Gastrocnemius medialis (tissue), 4 donors: ENCODE measurements at regions not wholly inside any gene's neighbourhood (a gene's known extent, or its start where the extent isn't known, plus 50 kb on each side); places are given as distances from the start of the nearest gene placed in this dataset.

Experiments used
- ATAC-seq, 2 donors: fragments of 150-250 bp; one replicate each; pipeline ENCODE4 v1.9.1; 2016
- DNase-seq, 2 donors: peaks; one replicate each; pipeline ENCODE4 v3.0.0-alpha.2; 2019
- H3K27ac ChIP-seq, 4 donors: fragments of 200-600 bp; sonication (generic); 1 replicate in 1 of 4; 2 replicates in 3 of 4; pipeline ENCODE4 v1.5.1; 2016 to 2018; ENCODE audit warnings: mild to moderate bottlenecking in 2 of 4, moderate library complexity in 1 of 4
- H3K27me3 ChIP-seq, 3 donors: fragments of 200-600 bp; sonication (generic) in 2 of 3; 1 replicate in 1 of 3; 2 replicates in 2 of 3; pipeline versions ENCODE4 v1.5.1 to v1.6.0; 2016 to 2019; ENCODE audit warnings: mild to moderate bottlenecking in 1 of 3, moderate library complexity in 1 of 3
- H3K36me3 ChIP-seq, 2 donors: fragments of 200-600 bp; sonication (generic) in 1 of 2; one replicate each; pipeline ENCODE4 v1.5.1; 2017 to 2018
- H3K4me1 ChIP-seq, 2 donors: fragments of 200-600 bp; sonication (generic) in 1 of 2; one replicate each; pipeline ENCODE4 v1.5.1; 2016 to 2017; ENCODE audit warnings: mild to moderate bottlenecking in 2 of 2
- H3K4me3 ChIP-seq, 4 donors: fragments of 200-600 bp; sonication (generic) in 3 of 4; 1 replicate in 1 of 4; 2 replicates in 3 of 4; pipeline ENCODE4 v1.5.1; 2016 to 2019; ENCODE audit warnings: mild to moderate bottlenecking in 2 of 4
- H3K9me3 ChIP-seq, 3 donors: fragments of 200-600 bp; sonication (generic) in 2 of 3; 1 replicate in 1 of 3; 2 replicates in 2 of 3; pipeline ENCODE4 v1.5.1; 2016 to 2019
- CTCF ChIP-seq, 5 experiments: fragments of 450-650 bp in 3 of 5; fragments of 200-600 bp in 2 of 5; sonication (generic) in 2 of 5; IDR thresholded peaks in 4 of 5; conservative IDR thresholded peaks in 1 of 5; 1 replicate in 4 of 5; 2 replicates in 1 of 5; pipeline ENCODE4 v1.5.1; 2016 to 2019; ENCODE audit warnings: antibody characterized with exemption in 5 of 5, mild to moderate bottlenecking in 3 of 5, moderate library complexity in 3 of 5
- POLR2A ChIP-seq, 2 donors: fragments of 450-650 bp; IDR thresholded peaks; one replicate each; pipeline ENCODE4 v1.6.1; 2017; ENCODE audit warnings: antibody characterized with exemption in 2 of 2, mild to moderate bottlenecking in 2 of 2, moderate library complexity in 2 of 2
- in situ Hi-C, 4 donors: fragments of 200-750 bp; cut with MboI; loops; one replicate each; pipeline versions ENCODE4 v1.15.0 to v1.8.0; 2017; ENCODE audit warnings: low sequenced_read_pairs in 4 of 4
- intact Hi-C: fragments of 100-400 bp; cut with DNase I; formaldehyde crosslinking; loops from one replicate; pipeline ENCODE4 v1.15.1; 2023; ENCODE audit warnings: low total_unique reads

GRCh38 chr4:22191565-22191964 is 243.0 kb upstream of the KCNIP4 start:
- no peak for TF ChIP-seq CTCF (IDR thresholded peaks at IDR 0.05 in 4 of 5, conservative IDR thresholded peaks at IDR 0.05 in 1 of 5)
- TF ChIP-seq POLR2A (IDR thresholded peaks at IDR 0.05): no peak
- in situ Hi-C loops (no loop called here), intact Hi-C loops (no loop called here)
- ATAC-seq (no peak), DNase-seq (no peak)
- Histone ChIP-seq H3K4me3 (no peak overlapping the region), H3K36me3 (no peaks in the 10 kb centered on the region), H3K27me3 (no peaks in the 10 kb centered on the region), H3K4me1 (no peaks in the 10 kb centered on the region), H3K9me3 (no peaks in the 10 kb centered on the region), H3K27ac (no peak overlapping the region)

- H3K4me3 ChIP-seq: no peak overlapping the region
- H3K9me3 ChIP-seq: no peaks in the 10 kb centered on the region
- no peaks in the 10 kb centered on the region for H3K27me3 ChIP-seq
- no peak for DNase-seq
- TF ChIP-seq POLR2A (IDR thresholded peaks at IDR 0.05) (no peak), CTCF (IDR thresholded peaks at IDR 0.05 in 4 of 5, conservative IDR thresholded peaks at IDR 0.05 in 1 of 5) (no peak)
- intact Hi-C loops: no loop called here
- in situ Hi-C loops: no loop called here
- no peak for ATAC-seq
- no peaks in the 10 kb centered on the region for H3K36me3 ChIP-seq
- no peaks in the 10 kb centered on the region for H3K4me1 ChIP-seq
- H3K27ac ChIP-seq: no peak overlapping the region
Measured at GRCh38 chr4:22190855-22191254, 242.3 kb upstream of the KCNIP4 start.

- TF ChIP-seq CTCF (IDR thresholded peaks at IDR 0.05 in 4 of 5, conservative IDR thresholded peaks at IDR 0.05 in 1 of 5) (no peak), POLR2A (IDR thresholded peaks at IDR 0.05) (no peak)
- no peak for DNase-seq
- no peak for ATAC-seq
- Histone ChIP-seq H3K4me3 (no peak overlapping the region), H3K27ac (no peak overlapping the region), H3K9me3 (no peaks in the 10 kb centered on the region), H3K36me3 (no peaks in the 10 kb centered on the region), H3K27me3 (no peaks in the 10 kb centered on the region), H3K4me1 (no peaks in the 10 kb centered on the region)
- intact Hi-C loops: no loop called here
- in situ Hi-C loops: no loop called here
Measured at GRCh38 chr4:22187203-22187820, 238.7 kb upstream of the KCNIP4 start.

DNA sequence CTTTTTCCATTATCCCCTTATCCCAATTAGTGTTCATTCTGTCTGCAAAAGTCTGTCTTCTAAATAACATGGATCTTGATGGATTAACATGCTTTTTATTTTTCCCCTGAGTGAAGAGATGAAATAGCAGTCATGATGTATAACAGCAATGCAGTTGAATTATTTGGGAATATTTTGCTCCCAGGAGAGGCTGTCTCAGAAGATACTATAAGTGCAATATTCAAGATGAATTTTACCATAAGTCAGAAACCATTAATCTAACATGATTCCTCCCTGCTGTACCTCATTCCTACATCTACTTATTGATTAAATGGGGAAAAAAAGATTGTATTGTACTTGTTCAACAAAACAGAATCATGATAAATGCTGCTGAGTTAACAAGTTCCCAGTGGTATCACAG is 233.2 kb upstream of the KCNIP4 start:
- DNase-seq (no peak), ATAC-seq (no peak)
- Histone ChIP-seq H3K27me3 (no peaks in the 10 kb centered on the region), H3K9me3 (no peaks in the 10 kb centered on the region), H3K36me3 (no peaks in the 10 kb centered on the region), H3K4me1 (no peaks in the 10 kb centered on the region), H3K27ac (no peak overlapping the region), H3K4me3 (no peak overlapping the region)
- in situ Hi-C loops (no loop called here), intact Hi-C loops (no loop called here)
- TF ChIP-seq CTCF (IDR thresholded peaks at IDR 0.05 in 4 of 5, conservative IDR thresholded peaks at IDR 0.05 in 1 of 5): no peak
